ENCODE measurements at regions not wholly inside any gene's neighbourhood (a gene's known extent, or its start where the extent isn't known, plus 50 kb on each side); places are given as distances from the start of the nearest gene placed in this dataset.
"Not testable (repeated sequence)": the region's sequence is repeated elsewhere in the genome, so short reads cannot be mapped to it uniquely, and the experiment has no call there.

DNA sequence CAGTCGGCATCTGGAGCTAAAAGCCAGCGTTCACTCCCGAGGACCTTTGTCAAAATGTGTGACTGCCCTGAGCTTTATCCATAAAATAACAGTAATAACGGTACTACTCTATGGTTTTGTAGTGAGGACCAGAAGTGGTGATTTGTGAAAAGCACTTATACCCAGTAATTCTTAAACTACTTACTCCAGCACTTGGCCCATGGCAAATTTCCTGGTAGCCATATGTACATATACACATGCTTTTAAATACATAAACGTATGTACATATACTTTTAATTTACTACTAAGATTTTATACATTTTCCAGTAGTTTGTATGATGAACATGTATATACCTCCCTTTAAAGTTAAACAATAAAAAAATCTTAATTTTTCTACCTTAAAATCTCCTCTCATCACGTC, 163.8 kb upstream of the TMEM132C start:
- ATAC-seq (replicated peaks in 1 of 2) (no peak), DNase-seq (no peak)
- H3K27ac Mint-ChIP-seq, result no peak overlapping the region
- H3K4me3 Mint-ChIP-seq, result no peak overlapping the region
- no peaks in the 10 kb centered on the region for H3K4me1 Mint-ChIP-seq (ENCODE audit: low read depth)
- H3K36me3 Mint-ChIP-seq (ENCODE audit: insufficient read depth in 2 of 2), result no peaks in the 10 kb centered on the region
- no peaks in the 10 kb centered on the region for H3K27me3 Mint-ChIP-seq (ENCODE audit: low read depth)
- peaks cover 3 to 9% of the 10 kb centered on the region in 2 donors for H3K9me3 Mint-ChIP-seq

- Mint-ChIP-seq H3K27me3 (ENCODE audit: low read depth) (no peaks in the 10 kb centered on the region), H3K4me3 (no peak overlapping the region), H3K9me3 (peaks cover 3 to 4% of the 10 kb centered on the region in 2 donors), H3K4me1 (ENCODE audit: low read depth) (no peaks in the 10 kb centered on the region), H3K36me3 (ENCODE audit: insufficient read depth in 2 of 2) (no peaks in the 10 kb centered on the region), H3K27ac (no peak overlapping the region)
- ATAC-seq (replicated peaks in 1 of 2), result no peak
- DNase-seq, result no peak
Measured at GRCh38 chr12:128109236-128109635, 157.7 kb upstream of the TMEM132C start.

DNA sequence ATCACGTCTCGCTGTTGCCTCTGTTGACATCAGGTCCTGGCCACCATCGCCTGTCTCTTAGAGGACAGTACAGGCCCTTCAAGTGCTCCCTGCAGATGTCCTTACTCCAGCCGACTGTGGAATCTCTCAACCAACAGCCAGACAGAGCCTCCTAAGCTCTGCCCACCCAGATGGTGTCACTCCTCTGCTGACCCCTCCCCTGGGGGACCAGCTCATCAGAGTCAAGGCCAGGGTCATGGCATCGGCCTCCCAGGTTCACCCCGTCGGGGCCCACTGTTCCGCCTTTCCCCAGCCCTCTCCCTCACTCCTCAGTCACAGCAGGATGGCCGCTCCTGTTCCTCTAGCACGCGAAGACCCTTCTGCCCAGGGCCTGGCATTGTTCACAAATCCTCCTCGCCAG, 157.3 kb upstream of the TMEM132C start:
- Mint-ChIP-seq H3K9me3 (peaks cover 3 to 4% of the 10 kb centered on the region in 2 donors), H3K4me1 (ENCODE audit: low read depth) (no peaks in the 10 kb centered on the region), H3K27me3 (ENCODE audit: low read depth) (no peaks in the 10 kb centered on the region), H3K27ac (no peak overlapping the region), H3K4me3 (no peak overlapping the region), H3K36me3 (ENCODE audit: insufficient read depth in 2 of 2) (no peaks in the 10 kb centered on the region)
- ATAC-seq (replicated peaks in 1 of 2), result no peak
- no peak for DNase-seq

GRCh38 chr12:128111333-128111732, 155.6 kb upstream of the TMEM132C start:
- Mint-ChIP-seq H3K27ac (no peak overlapping the region), H3K9me3 (peaks cover 3% of the 10 kb centered on the region in 2 donors), H3K4me1 (ENCODE audit: low read depth) (no peaks in the 10 kb centered on the region), H3K4me3 (no peak overlapping the region), H3K27me3 (ENCODE audit: low read depth) (no peaks in the 10 kb centered on the region), H3K36me3 (ENCODE audit: insufficient read depth in 2 of 2) (no peaks in the 10 kb centered on the region)
- DNase-seq (no peak), ATAC-seq (replicated peaks in 1 of 2) (no peak)

GRCh38 chr12:128111951-128112350, 155.0 kb upstream of the TMEM132C start:
- Mint-ChIP-seq H3K4me1 (ENCODE audit: low read depth) (no peaks in the 10 kb centered on the region), H3K27me3 (ENCODE audit: low read depth) (no peaks in the 10 kb centered on the region), H3K36me3 (ENCODE audit: insufficient read depth in 2 of 2) (no peaks in the 10 kb centered on the region), H3K4me3 (no peak overlapping the region), H3K27ac (no peak overlapping the region), H3K9me3 (peaks cover 3% of the 10 kb centered on the region in 2 donors)
- ATAC-seq (replicated peaks in 1 of 2) (no peak), DNase-seq (no peak)

GRCh38 chr12:128113250-128113649, 153.7 kb upstream of the TMEM132C start:
- H3K27ac Mint-ChIP-seq; ATAC-seq (replicated peaks in 1 of 2); H3K4me1 Mint-ChIP-seq (ENCODE audit: low read depth); H3K9me3 Mint-ChIP-seq; H3K27me3 Mint-ChIP-seq (ENCODE audit: low read depth); H3K4me3 Mint-ChIP-seq; H3K36me3 Mint-ChIP-seq (ENCODE audit: insufficient read depth in 2 of 2); DNase-seq: not testable (repeated sequence)

DNA sequence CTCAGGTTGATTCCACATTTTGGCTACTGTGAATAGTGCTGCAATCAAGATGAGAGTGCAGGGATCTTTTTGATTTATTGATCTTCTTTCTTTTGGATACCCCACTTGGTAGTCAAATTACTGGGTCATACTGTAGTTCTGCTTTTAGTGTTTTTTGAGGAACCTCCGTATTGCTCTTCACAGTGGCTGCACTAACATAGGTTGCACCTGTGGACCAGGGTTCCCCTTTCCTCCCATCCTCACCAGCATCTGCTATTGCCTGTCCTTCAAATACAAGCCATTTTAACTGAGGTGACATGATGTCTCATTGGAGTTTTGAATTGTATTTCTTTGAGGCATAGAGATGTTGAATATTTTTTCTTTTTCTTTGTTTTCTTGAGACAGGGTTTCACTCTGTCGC, 152.5 kb upstream of the TMEM132C start:
- H3K27ac Mint-ChIP-seq, result no peak overlapping the region
- H3K9me3 Mint-ChIP-seq, result peaks cover 3% of the 10 kb centered on the region in 2 donors
- DNase-seq (no peak), ATAC-seq (replicated peaks in 1 of 2) (no peak)
- no peaks in the 10 kb centered on the region for H3K36me3 Mint-ChIP-seq (ENCODE audit: insufficient read depth in 2 of 2)
- H3K27me3 Mint-ChIP-seq (ENCODE audit: low read depth), result no peaks in the 10 kb centered on the region
- no peaks in the 10 kb centered on the region for H3K4me1 Mint-ChIP-seq (ENCODE audit: low read depth)
- no peak overlapping the region for H3K4me3 Mint-ChIP-seq

- no peak for ATAC-seq (replicated peaks in 1 of 2)
- H3K36me3 Mint-ChIP-seq (ENCODE audit: insufficient read depth in 2 of 2), result no peaks in the 10 kb centered on the region
- H3K9me3 Mint-ChIP-seq, result peaks cover 3% of the 10 kb centered on the region in 2 donors
- no peak overlapping the region for H3K4me3 Mint-ChIP-seq
- H3K27ac Mint-ChIP-seq, result no peak overlapping the region
- H3K27me3 Mint-ChIP-seq (ENCODE audit: low read depth), result no peaks in the 10 kb centered on the region
- no peaks in the 10 kb centered on the region for H3K4me1 Mint-ChIP-seq (ENCODE audit: low read depth)
- DNase-seq, result no peak
Measured at GRCh38 chr12:128116537-128116936, 150.4 kb upstream of the TMEM132C start.

- H3K4me1 Mint-ChIP-seq (ENCODE audit: low read depth), result no peaks in the 10 kb centered on the region
- H3K27me3 Mint-ChIP-seq (ENCODE audit: low read depth), result no peaks in the 10 kb centered on the region
- ATAC-seq (replicated peaks in 1 of 2), result no peak
- no peak overlapping the region for H3K27ac Mint-ChIP-seq
- H3K36me3 Mint-ChIP-seq (ENCODE audit: insufficient read depth in 2 of 2), result peaks cover 0 to 1% of the 10 kb centered on the region in 2 donors
- peaks cover 0 to 2% of the 10 kb centered on the region in 2 donors for H3K9me3 Mint-ChIP-seq
- H3K4me3 Mint-ChIP-seq, result no peak overlapping the region
- DNase-seq, result no peak
Measured at GRCh38 chr12:128120035-128120434, 146.9 kb upstream of the TMEM132C start.

DNA sequence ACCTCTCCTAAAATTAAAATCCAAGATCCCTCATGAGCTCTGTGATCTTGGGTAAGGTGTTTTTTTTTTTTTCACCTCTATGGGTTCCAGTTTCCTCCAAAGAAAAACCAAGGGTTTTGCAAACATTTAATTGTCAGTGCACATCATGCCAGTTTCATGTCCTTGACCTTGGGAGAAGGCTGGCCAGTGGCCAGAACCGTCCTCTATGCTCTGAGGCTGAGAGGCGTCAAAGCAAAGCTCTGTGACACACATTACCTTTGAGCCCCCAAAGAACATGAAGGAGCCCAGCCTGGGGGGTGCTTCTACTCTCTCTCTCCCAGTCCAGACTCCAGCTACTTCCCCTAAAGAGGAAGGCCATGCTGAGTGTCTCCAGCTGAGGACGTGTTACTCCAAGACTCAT, 145.5 kb upstream of the TMEM132C start:
- H3K4me1 Mint-ChIP-seq (ENCODE audit: low read depth), result no peaks in the 10 kb centered on the region
- H3K4me3 Mint-ChIP-seq, result no peak overlapping the region
- H3K27ac Mint-ChIP-seq, result no peak overlapping the region
- H3K9me3 Mint-ChIP-seq, result peaks cover 0 to 1% of the 10 kb centered on the region in 2 donors
- DNase-seq (no peak), ATAC-seq (replicated peaks in 1 of 2) (no peak)
- H3K27me3 Mint-ChIP-seq (ENCODE audit: low read depth), result no peaks in the 10 kb centered on the region
- H3K36me3 Mint-ChIP-seq (ENCODE audit: insufficient read depth in 2 of 2), result peaks cover 0 to 1% of the 10 kb centered on the region in 2 donors

DNA sequence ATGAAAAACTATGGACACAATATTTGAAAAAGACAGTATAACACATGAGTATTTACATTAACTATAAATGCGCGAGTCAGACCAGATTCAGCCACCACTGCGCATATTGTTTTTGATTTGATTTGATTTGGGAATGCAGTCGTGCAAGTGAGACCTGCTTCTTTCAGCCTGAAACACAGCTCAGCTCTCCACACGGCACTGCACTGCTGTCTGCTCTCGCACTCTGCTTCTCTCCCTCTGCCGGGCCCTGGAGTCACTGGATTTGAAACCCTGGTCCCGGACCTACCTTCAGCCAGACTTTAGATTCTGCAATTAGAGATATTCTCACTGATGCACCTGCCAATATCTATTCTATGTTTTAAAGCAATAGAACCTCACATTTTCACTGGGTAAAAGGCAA, 143.9 kb upstream of the TMEM132C start:
- peaks cover 0 to 1% of the 10 kb centered on the region in 2 donors for H3K36me3 Mint-ChIP-seq (ENCODE audit: insufficient read depth in 2 of 2)
- no peaks in the 10 kb centered on the region for H3K27me3 Mint-ChIP-seq (ENCODE audit: low read depth)
- no peak overlapping the region for H3K27ac Mint-ChIP-seq
- DNase-seq, result no peak
- H3K4me1 Mint-ChIP-seq (ENCODE audit: low read depth), result no peaks in the 10 kb centered on the region
- no peak overlapping the region for H3K4me3 Mint-ChIP-seq
- H3K9me3 Mint-ChIP-seq, result peaks cover 0 to 1% of the 10 kb centered on the region in 2 donors
- no peak for ATAC-seq (replicated peaks in 1 of 2)

- peaks cover 0 to 2% of the 10 kb centered on the region in 2 donors for H3K9me3 Mint-ChIP-seq
- no peaks in the 10 kb centered on the region for H3K27me3 Mint-ChIP-seq (ENCODE audit: low read depth)
- ATAC-seq (replicated peaks in 1 of 2) (no peak), DNase-seq (no peak)
- H3K4me3 Mint-ChIP-seq, result no peak overlapping the region
- H3K27ac Mint-ChIP-seq, result no peak overlapping the region
- H3K4me1 Mint-ChIP-seq (ENCODE audit: low read depth), result no peaks in the 10 kb centered on the region
- no peaks in the 10 kb centered on the region for H3K36me3 Mint-ChIP-seq (ENCODE audit: insufficient read depth in 2 of 2)
Measured at GRCh38 chr12:128131955-128132354, 135.0 kb upstream of the TMEM132C start.

DNA sequence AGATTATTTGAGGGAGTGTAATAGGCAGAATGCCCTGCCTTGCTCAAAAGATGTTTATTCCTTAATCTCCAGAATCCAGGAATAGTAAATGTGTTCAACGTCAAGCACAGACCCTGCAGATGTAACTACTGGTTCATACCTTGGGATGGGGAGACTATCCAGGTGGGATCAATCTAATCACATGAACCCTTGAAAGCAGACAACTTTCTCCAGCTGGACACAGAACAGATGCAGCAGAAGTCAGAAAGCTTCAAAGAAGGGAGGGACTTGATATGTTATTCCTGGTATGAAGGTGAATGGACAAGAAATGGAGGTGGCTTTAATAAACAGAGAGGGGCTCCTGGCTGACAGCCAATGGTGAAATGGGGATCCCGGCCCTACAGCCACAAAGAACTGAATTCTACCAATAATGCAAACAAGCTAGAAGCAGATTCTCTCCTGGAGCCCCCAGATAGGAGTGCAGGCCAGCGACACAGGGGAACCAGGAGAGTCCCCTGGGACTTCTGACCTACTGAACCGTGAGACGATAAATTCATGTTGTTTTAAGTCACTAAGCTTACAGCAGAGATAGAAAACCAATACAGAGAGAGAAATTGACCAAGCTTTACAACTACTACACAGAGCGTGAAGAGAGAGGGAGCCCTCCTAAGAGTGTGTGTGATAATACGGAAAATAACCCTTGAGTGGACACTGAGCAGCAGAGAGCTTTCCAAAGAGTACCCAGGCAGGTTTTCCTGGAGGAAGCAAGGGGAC, 133.5 kb upstream of the TMEM132C start:
- ATAC-seq (replicated peaks in 1 of 2) (no peak), DNase-seq (no peak)
- Mint-ChIP-seq H3K27ac (no peak overlapping the region), H3K4me3 (no peak overlapping the region), H3K36me3 (ENCODE audit: insufficient read depth in 2 of 2) (no peaks in the 10 kb centered on the region), H3K4me1 (ENCODE audit: low read depth) (no peaks in the 10 kb centered on the region), H3K27me3 (ENCODE audit: low read depth) (no peaks in the 10 kb centered on the region), H3K9me3 (peaks cover under 1 to 2% of the 10 kb centered on the region in 2 donors)

DNA sequence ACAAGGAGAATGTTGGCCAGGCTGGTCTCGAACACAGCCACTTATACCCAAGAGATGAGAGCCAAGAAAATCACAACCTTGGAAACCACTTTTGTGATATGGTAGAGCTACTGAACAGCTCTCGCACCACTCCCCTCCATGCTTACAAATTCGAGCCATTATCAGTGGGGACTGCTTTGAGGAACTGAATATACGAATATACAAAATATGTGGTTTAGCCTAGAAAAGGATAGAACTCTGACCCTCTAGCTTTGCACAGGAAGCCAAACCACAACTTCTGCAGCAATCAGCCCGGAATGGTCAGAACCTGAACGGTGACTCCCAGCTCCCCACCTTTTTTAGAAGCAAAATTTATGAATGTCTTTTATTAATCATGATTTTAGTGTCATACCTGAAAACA, 129.8 kb upstream of the TMEM132C start:
- no peak overlapping the region for H3K4me3 Mint-ChIP-seq
- ATAC-seq (replicated peaks in 1 of 2) (no peak), DNase-seq (no peak)
- peaks cover 0 to under 1% of the 10 kb centered on the region in 2 donors for H3K36me3 Mint-ChIP-seq (ENCODE audit: insufficient read depth in 2 of 2)
- H3K27ac Mint-ChIP-seq, result no peak overlapping the region
- no peaks in the 10 kb centered on the region for H3K27me3 Mint-ChIP-seq (ENCODE audit: low read depth)
- H3K9me3 Mint-ChIP-seq, result peaks cover 0 to 8% of the 10 kb centered on the region in 2 donors
- no peaks in the 10 kb centered on the region for H3K4me1 Mint-ChIP-seq (ENCODE audit: low read depth)
